ENCODE measurements at regions not wholly inside any gene's neighbourhood (a gene's known extent, or its start where the extent isn't known, plus 50 kb on each side); places are given as distances from the start of the nearest gene placed in this dataset.

GRCh38 chr13:40469581-40470310, 196.7 kb downstream of the FOXO1 start:
- DNase-seq = no peak

GRCh38 chr13:40470660-40471059, 195.8 kb downstream of the FOXO1 start:
- DNase-seq = no peak

DNA sequence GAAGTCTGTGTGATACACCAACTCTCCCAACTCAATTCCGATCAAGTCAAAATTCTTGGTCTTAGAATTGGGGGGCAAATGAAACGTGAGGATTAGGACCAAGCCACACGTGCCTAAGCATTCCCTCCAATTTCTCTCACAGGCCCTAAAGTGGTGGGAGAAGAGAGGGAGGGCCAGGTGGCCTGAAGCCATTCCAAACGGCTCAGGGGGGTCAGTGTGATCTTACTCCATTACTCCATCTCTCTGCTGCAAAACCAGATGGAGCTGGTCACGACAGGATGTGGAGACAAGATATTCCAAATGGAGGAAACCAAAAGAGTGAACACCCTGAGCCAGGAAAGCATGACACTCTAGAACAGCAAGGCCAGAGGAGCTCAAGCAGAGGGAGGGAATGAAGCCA, 195.4 kb downstream of the FOXO1 start:
- no peak for DNase-seq

DNA sequence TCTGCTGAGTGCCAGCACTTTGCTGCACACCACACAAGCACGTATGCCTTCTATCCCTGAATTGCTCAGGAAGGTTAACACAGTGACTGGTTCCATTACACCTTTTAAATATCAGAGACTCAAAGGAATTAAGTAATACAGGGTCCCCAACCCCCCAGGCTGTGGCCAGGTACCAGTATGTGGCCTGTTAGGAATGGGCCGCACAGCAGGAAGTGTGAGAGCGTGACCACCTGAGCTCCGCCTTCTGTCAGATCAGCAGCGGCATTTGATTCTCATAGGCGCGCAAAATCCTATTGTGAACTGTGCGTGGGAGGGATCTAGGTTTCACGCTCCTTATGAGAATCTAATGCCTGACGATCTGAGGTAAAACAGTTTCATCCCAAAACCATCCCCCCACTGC, 194.5 kb downstream of the FOXO1 start:
- DNase-seq = no peak

- no peak for DNase-seq
These were observed 193.8 kb downstream of the FOXO1 start for GRCh38 chr13:40472427-40473220.

DNA sequence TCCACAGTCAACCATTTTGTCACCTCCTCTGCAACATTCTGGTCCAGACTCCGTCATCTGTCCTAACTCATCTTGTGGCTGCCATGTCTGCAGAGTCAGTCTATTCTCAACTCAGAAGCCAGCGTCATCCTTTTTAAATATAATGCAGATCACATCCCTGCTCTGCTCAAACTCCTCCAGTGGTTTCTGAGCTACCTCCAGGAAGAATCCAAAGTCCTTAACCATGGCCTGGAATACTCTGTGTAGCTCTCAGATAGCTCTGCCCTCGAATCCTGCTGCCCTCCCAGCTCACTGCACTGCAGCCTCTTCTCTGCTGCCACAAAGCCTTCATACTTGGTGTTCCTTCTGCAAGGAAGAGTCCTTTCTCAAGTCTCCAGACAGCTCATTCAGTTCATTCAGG, 190.8 kb downstream of the FOXO1 start:
- no peak for DNase-seq

DNA sequence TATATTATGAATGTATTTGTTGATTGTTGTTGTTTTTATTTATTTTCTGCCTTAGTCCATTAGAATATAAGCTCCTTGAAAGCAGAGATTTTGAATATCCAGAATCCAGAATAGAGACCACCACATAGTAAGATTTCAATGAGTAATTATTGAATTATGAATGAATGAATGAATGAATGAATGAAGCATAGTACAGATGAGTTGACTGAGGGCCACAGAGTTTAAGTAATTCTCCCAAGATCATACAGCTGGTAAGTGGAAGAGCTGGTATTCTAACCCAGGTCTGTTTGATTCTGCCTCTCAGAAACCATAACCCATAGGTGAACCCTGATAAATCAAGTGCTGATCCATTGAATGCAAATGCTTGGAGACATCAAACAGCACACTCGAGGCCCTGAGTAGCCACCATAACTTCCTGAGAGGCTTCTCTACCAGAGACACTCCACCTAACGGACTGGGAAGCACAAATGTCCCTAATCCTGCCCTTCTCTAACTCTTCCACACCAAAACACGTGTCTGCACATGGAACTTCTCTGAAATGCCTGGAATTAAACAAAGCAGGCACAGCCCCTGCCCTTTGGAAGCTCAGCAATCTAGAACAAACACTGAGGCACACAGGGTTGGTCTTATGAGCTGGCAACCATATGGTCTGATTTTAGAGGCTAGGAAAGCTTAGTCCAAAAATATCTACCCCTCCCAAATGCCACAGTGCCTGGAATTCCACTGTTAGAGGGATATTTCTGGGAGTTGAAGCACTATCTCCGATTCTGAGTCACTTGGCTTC, 190.1 kb downstream of the FOXO1 start:
- DNase-seq = no peak

GRCh38 chr13:40477623-40478608, 188.5 kb downstream of the FOXO1 start:
- peak; percentile 56 for DNase-seq

DNA sequence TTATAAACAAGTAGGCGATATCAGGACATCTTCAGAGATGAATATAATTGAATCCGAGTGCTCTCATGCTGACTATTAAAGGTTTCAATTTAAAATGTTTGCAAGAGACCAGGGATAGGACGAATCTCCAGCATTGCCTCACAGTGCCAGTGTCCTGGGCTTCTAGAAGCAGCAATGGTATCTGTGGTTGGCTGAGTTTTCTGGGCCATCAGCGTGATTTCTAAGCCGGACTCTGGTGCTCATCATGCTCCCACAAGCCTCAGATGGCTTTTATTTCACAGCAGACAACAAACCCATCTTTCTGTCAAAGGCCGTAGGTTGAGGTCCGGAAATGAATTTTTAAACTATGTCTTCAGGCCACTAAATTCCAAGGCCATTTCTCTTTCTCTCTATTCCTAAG, 187.7 kb downstream of the FOXO1 start:
- no peak for DNase-seq

GRCh38 chr13:40479196-40479845, 187.1 kb downstream of the FOXO1 start:
- no peak for DNase-seq

DNA sequence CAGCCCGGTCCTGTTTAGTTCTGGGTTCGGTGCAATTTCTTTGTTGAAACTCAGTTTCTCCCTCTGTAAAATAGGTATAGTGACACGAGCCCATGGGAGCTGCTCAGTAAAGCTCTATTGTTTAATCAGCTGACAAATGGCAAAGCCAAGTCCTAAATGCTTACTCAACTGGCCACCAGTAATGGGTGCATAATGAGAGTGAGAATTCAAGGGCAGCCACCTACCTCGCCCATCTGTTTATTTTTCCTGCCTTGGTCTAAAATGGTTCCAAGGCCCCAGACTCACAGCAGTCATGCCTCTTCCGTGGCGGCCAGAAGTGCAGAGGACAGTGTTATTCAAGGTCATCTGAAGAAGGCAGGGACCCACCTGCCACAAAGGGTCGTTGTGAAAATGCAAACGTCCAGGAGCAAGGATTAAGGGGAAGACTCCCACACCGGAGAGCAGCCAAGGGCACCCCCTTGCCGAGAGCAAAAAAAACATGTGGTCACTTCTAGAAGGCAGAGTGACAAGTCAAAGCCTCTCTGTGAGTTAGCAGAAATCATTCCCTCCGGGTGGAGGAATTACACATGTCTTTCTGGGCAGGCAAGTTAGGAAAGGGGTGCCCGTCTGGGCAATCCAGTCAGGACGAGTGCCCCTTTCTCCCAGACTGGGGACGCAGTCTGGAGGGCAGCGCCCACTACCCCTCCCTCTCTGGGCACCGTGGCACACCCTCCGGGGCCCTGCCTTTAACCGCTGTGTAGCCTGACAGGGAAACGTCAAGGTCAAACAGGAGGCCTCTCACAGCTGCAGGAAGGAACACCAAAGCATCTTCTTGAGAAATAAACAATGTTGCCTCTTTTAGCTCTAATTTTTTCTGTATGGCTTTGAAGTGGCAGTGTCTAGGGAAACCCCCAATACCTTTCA, 186.2 kb downstream of the FOXO1 start:
- no peak for DNase-seq

GRCh38 chr13:40480915-40481516, 185.4 kb downstream of the FOXO1 start:
- DNase-seq = no peak

GRCh38 chr13:40483601-40484000, 182.8 kb downstream of the FOXO1 start:
- DNase-seq = no peak

DNA sequence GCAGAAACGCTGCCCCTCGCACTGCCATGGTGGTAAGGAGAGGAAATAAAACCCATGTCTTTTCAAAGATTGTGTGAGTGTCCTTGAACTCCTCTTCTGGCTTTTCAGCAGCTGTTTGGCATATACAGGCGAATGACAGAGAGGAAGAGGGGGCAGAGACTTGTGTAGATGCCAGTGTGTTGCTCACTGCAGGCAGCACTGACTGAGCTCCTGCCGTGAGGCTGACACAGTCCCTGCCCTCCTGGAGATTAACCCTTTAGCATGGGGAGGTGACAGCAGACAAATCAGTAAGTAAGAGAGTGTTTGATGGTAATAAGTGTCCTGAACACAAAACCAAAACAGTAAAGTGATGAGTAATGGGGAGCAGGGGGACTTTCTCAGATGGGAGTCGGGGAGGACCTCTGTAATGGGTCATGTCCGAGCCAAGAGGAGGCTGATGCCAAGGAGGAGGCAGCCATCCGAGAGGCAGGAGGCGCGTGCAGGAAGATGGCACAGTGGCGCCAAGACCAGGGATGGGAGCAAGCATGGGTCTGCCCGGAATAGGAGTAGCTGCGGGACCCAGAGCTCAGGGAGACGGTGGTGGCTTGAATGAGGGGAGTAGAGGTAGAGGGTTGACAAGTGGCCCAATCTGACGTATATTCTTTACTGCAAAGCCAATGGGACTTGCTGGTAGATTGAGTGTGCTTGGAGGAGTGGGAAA, 182.2 kb downstream of the FOXO1 start:
- no peak for DNase-seq

DNA sequence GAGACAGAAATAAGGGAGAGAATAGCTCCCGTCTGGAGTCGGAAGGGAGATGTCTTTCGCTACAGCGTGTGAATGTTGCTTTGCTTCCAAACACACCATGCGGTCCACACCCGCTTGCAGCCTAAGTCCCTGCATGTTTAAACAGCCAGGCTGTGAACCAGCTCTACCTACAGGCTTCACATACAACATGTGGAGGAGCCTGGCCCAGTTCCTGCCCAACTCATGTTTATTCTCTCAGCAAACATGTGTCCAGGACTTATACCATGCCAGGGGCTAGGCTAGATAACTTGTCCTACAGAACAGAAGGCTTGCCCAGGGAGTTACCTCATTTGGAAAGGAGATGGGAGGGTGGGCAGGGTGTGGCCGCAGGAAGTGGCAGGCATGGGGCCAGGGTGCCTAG, 181.5 kb downstream of the FOXO1 start:
- no peak for DNase-seq

DNA sequence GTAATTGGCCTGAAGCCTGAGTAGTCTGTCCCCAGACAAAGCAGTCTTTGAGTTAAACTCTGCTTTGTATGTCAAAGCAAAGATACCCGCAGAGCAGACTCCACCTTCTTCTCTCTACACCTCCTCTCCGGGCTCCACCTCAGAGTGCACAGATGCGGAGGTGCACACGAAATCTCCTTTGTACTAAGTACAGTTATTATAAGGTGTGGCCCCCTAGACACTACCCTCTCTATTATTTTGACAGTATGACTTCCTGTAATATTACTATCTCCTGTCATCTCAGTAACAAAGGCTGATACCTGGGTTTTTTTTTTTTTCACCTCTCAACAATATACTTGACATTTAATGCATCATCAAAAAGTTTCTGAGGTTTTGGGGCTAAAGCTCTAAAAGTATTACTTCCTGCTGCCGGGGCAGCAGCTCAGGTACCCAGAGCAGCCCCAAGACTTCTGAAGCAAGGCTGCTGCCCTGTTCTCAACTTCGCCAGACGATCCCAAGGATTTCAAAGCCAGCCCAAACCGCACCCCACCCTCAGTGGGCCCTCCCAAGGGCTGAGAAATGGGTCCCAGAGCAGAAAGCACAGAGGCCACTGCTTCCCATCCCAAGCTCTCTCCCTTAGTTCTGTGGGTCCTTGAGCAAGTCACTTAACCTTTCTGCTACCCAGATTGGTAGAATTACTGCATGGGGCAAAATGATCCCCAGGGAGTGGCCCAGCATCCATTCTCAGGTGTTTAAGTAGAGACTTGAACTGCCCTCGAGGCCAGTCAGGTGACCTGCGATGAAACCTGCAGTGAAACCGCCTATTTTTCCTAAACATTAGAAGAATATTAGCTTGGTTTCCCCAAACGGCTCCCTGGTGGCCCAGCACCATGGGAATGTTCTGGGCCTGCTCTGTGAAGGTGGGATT, 180.6 kb downstream of the FOXO1 start:
- DNase-seq = no peak

GRCh38 chr13:40486518-40487163, 179.8 kb downstream of the FOXO1 start:
- DNase-seq = no peak

DNA sequence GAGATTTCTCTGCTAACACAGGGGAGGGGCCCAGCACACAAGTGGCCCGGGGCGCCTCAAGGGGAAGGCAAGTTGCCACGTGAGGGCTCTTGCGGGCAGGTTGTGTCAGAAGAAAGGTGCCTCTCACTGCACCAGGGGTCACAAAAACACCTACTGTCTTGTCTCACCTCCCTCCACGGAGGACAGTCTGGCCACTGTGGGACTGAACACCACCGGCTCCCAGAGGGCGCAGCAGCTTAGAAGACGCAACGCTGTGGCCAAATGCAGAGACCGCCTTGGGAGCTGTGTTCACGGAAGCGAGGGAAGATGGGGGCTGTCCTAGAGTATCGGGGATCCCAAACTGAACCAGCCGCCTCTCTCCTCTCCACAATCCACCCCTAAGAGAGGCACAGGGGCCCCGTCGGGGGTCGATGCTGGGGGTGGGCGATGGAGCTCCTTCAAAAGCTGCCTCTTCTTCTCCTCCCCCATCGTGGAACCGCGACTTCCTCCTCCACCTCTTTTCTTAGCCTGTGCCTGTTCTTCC, 177.5 kb downstream of the FOXO1 start:
- DNase-seq = no peak
